GM21515 (cell line): ENCODE measurements at regions not wholly inside any gene's neighbourhood (a gene's known extent, or its start where the extent isn't known, plus 50 kb on each side); places are given as distances from the start of the nearest gene placed in this dataset.
"Not testable (repeated sequence)": the region's sequence is repeated elsewhere in the genome, so short reads cannot be mapped to it uniquely, and the experiment has no call there.

Experiments used
- ATAC-seq: cut with Tn5 transposase; IDR thresholded peaks from one replicate; pipeline ENCODE4 v1.9.1; 2021; ENCODE audit not compliant: unreplicated experiment

GRCh38 chr12:128026696-128027574, 240.0 kb upstream of the TMEM132C start:
- no peak for ATAC-seq

GRCh38 chr12:128033473-128033872, 233.5 kb upstream of the TMEM132C start:
- no peak for ATAC-seq

- ATAC-seq, result no peak
Observed at GRCh38 chr12:128040971-128041370, 226.0 kb upstream of the TMEM132C start.

GRCh38 chr12:128042283-128042682, 224.7 kb upstream of the TMEM132C start:
- not testable (repeated sequence) for ATAC-seq

GRCh38 chr12:128042825-128043224, 224.1 kb upstream of the TMEM132C start:
- ATAC-seq, result no peak

- no peak for ATAC-seq
Observed at GRCh38 chr12:128043317-128043716, 223.7 kb upstream of the TMEM132C start.

- ATAC-seq, result no peak
Observed at GRCh38 chr12:128047266-128048060, 219.5 kb upstream of the TMEM132C start.

GRCh38 chr12:128052331-128052730, 214.6 kb upstream of the TMEM132C start:
- no peak for ATAC-seq

- no peak for ATAC-seq
Observed at GRCh38 chr12:128052777-128053176, 214.2 kb upstream of the TMEM132C start.

GRCh38 chr12:128055567-128055966, 211.4 kb upstream of the TMEM132C start:
- no peak for ATAC-seq

- no peak for ATAC-seq
Observed at GRCh38 chr12:128056136-128056801, 210.7 kb upstream of the TMEM132C start.

GRCh38 chr12:128057586-128057985, 209.4 kb upstream of the TMEM132C start:
- ATAC-seq, result no peak

GRCh38 chr12:128059621-128060370, 207.2 kb upstream of the TMEM132C start:
- no peak for ATAC-seq

GRCh38 chr12:128068211-128068610, 198.8 kb upstream of the TMEM132C start:
- no peak for ATAC-seq

- ATAC-seq, result peak; percentile 67
Observed at GRCh38 chr12:128069359-128069997, 197.5 kb upstream of the TMEM132C start.

GRCh38 chr12:128073937-128074336, 193.0 kb upstream of the TMEM132C start:
- ATAC-seq, result no peak

- ATAC-seq, result no peak
Observed at GRCh38 chr12:128075332-128075731, 191.6 kb upstream of the TMEM132C start.

- no peak for ATAC-seq
Observed at GRCh38 chr12:128076188-128076587, 190.8 kb upstream of the TMEM132C start.

GRCh38 chr12:128077211-128077916, 189.6 kb upstream of the TMEM132C start:
- no peak for ATAC-seq

- ATAC-seq, result no peak
Observed at GRCh38 chr12:128077917-128078298, 189.1 kb upstream of the TMEM132C start.
